Motor neuron (in vitro differentiated cells): ENCODE measurements at regions not wholly inside any gene's neighbourhood (a gene's known extent, or its start where the extent isn't known, plus 50 kb on each side); places are given as distances from the start of the nearest gene placed in this dataset.
A peak's percentile ranks its signal among the peaks of the same experiment; 100 is the strongest.

Source experiments
- ATAC-seq, 8 experiments: fragments of 200-7000 bp; cut with Tn5 transposase; replicated peaks in 6 of 8; 2 replicates each; pipeline ENCODE4 v1.8.0; 2021; ENCODE audit warnings: mild to moderate bottlenecking in 8 of 8, moderate library complexity in 8 of 8
- H3K27ac ChIP-seq, 2 donors: fragments of 250-450 bp; sonication (Bioruptor Pico); 2 replicates each; pipeline ENCODE4 v1.9.0; 2021; ENCODE audit warnings: antibody characterized with exemption in 2 of 2, mild to moderate bottlenecking in 2 of 2, moderate library complexity in 1 of 2
- H3K4me1 ChIP-seq, 2 donors: fragments of 250-450 bp; sonication (Bioruptor Pico); replicated peaks in 1 of 2; 2 replicates each; pipeline ENCODE4 v1.6.1; 2021; ENCODE audit warnings: antibody characterized with exemption in 2 of 2, mild to moderate bottlenecking in 2 of 2, moderate library complexity in 1 of 2
- H3K4me3 ChIP-seq, 5 donors: fragments of 250-450 bp; sonication (Bioruptor Pico); 2 replicates each; pipeline ENCODE4 v1.9.0; 2021; ENCODE audit warnings: antibody characterized with exemption in 5 of 5, mild to moderate bottlenecking in 5 of 5, moderate library complexity in 4 of 5
- WGBS, 10 experiments: fragments of 450-650 bp; shearing (Covaris generic); methylation state at CpG; one replicate each; pipeline ENCODE4 v1.0.0; 2022; 5-methylcytosine and 5-hydroxymethylcytosine counted together
- in situ Hi-C, 9 experiments: fragments of 400-800 bp; cut with MboI; loops; one replicate each; pipeline ENCODE4 v1.15.0; 2021; ENCODE audit warnings: low sequenced_read_pairs in 9 of 9, low pct_unique_long_range_greater_than_20kb in 2 of 9; ENCODE audit not compliant: unreplicated experiment in 9 of 9

- Histone ChIP-seq H3K4me1 (no peaks in the 10 kb centered on the region), H3K4me3 (no peak overlapping the region), H3K27ac (no peak overlapping the region)
- WGBS, 10 experiments: 0 to 100% (median 100%) methylated on average over 1 of the region's 1 CpG; no CpG with 5 or more reads in 6 of the 10 experiments
- in situ Hi-C loops: no loop called here
- no peak for ATAC-seq
Observed at GRCh38 chr6:73923905-73924485, 228.0 kb downstream of the CD109 start.

GRCh38 chr6:73903155-73903554 is 207.2 kb downstream of the CD109 start:
- in situ Hi-C loops: no loop called here
- Histone ChIP-seq H3K4me1 (no peaks in the 10 kb centered on the region), H3K4me3 (no peak overlapping the region), H3K27ac (no peak overlapping the region)
- ATAC-seq: no peak
- 100% methylated on average over 1 of the region's 14 CpGs; no CpG with 5 or more reads in 9 of the 10 experiments for WGBS, 10 experiments

- in situ Hi-C loops: no loop called here
- no peak for ATAC-seq
Observed at GRCh38 chr6:73901986-73902385, 206.0 kb downstream of the CD109 start.

GRCh38 chr6:73901311-73901710 is 205.3 kb downstream of the CD109 start:
- in situ Hi-C loops: no loop called here
- ATAC-seq: no peak
- Histone ChIP-seq H3K4me1 (no peaks in the 10 kb centered on the region), H3K27ac (no peak overlapping the region), H3K4me3 (no peak overlapping the region)

More at GRCh38 chr6:73901986-73902385, 206.0 kb downstream of the CD109 start:
- Histone ChIP-seq H3K4me1 (no peaks in the 10 kb centered on the region), H3K4me3 (no peak overlapping the region), H3K27ac (no peak overlapping the region)

GRCh38 chr6:73898599-73898998 is 202.6 kb downstream of the CD109 start:
- Histone ChIP-seq H3K27ac (no peak overlapping the region), H3K4me1 (no peaks in the 10 kb centered on the region), H3K4me3 (no peak overlapping the region)
- WGBS, 10 experiments: 17 to 100% (median 60%) methylated on average over 1 to 3 of the region's 3 CpGs
- in situ Hi-C loops: no loop called here
- ATAC-seq: peak in 1 of 8 experiments; percentile 34

GRCh38 chr6:73893696-73894095 is 197.7 kb downstream of the CD109 start:
- no peaks in the 10 kb centered on the region for H3K4me1 ChIP-seq
- in situ Hi-C loops: no loop called here
- ATAC-seq: no peak

GRCh38 chr6:73888050-73888449 is 192.0 kb downstream of the CD109 start:
- H3K27ac ChIP-seq: no peak overlapping the region
- WGBS, 10 experiments: 67 to 100% (median 94%) methylated on average over 1 to 4 of the region's 4 CpGs
- H3K4me3 ChIP-seq: no peak overlapping the region
- peaks cover 0 to 3% of the 10 kb centered on the region in 2 donors for H3K4me1 ChIP-seq
- no peak for ATAC-seq
- in situ Hi-C loops: no loop called here

More at GRCh38 chr6:73893696-73894095, 197.7 kb downstream of the CD109 start:
- 0 to 81% (median 71%) methylated on average over 1 to 4 of the region's 4 CpGs; no CpG with 5 or more reads in 1 of the 10 experiments for WGBS, 10 experiments
- Histone ChIP-seq H3K4me3 (no peak overlapping the region), H3K27ac (no peak overlapping the region)

GRCh38 chr6:73885393-73885792 is 189.4 kb downstream of the CD109 start:
- Histone ChIP-seq H3K27ac (no peak overlapping the region), H3K4me1 (peaks cover 0 to 3% of the 10 kb centered on the region in 2 donors), H3K4me3 (no peak overlapping the region)
- WGBS, 10 experiments: 62 to 100% (median 92%) methylated on average over 1 to 7 of the region's 7 CpGs; no CpG with 5 or more reads in 2 of the 10 experiments
- ATAC-seq: no peak
- in situ Hi-C loops: no loop called here

- in situ Hi-C loops: no loop called here
- no peak for ATAC-seq
- Histone ChIP-seq H3K27ac (no peak overlapping the region), H3K4me1 (peaks cover 0 to 3% of the 10 kb centered on the region in 2 donors), H3K4me3 (no peak overlapping the region)
- 61 to 100% (median 87%) methylated on average over 1 to 4 of the region's 4 CpGs; no CpG with 5 or more reads in 2 of the 10 experiments for WGBS, 10 experiments
Observed at GRCh38 chr6:73884540-73884939, 188.5 kb downstream of the CD109 start.

- H3K4me1 ChIP-seq: no peaks in the 10 kb centered on the region
- in situ Hi-C loops: no loop called here
- H3K4me3 ChIP-seq: no peak overlapping the region
- no peak for ATAC-seq
- H3K27ac ChIP-seq: no peak overlapping the region
- 20 to 90% (median 69%) methylated on average over 2 to 8 of the region's 8 CpGs; no CpG with 5 or more reads in 1 of the 10 experiments for WGBS, 10 experiments
Observed at GRCh38 chr6:73879501-73880293, 183.7 kb downstream of the CD109 start.

GRCh38 chr6:73878403-73878802 is 182.4 kb downstream of the CD109 start:
- ATAC-seq: no peak
- H3K27ac ChIP-seq: no peak overlapping the region
- H3K4me1 ChIP-seq: no peaks in the 10 kb centered on the region
- no peak overlapping the region for H3K4me3 ChIP-seq
- in situ Hi-C loops: no loop called here
